ENCODE measurements at regions not wholly inside any gene's neighbourhood (a gene's known extent, or its start where the extent isn't known, plus 50 kb on each side); places are given as distances from the start of the nearest gene placed in this dataset.

- H3K79me2 ChIP-seq (replicated peaks; ENCODE audit: insufficient read depth): no peaks in the 10 kb centered on the region
- H3K4me1 Mint-ChIP-seq: no peaks in the 10 kb centered on the region
- H2AFZ ChIP-seq: no peak overlapping the region
- H4K20me1 ChIP-seq (replicated peaks; ENCODE audit: insufficient read depth): no peaks in the 10 kb centered on the region
- no peak for ATAC-seq
- no peak overlapping the region for H3K27ac ChIP-seq (ENCODE audit: low read depth)
- H3K4me2 ChIP-seq: no peak overlapping the region
- no peaks in the 10 kb centered on the region for H3K36me3 ChIP-seq (ENCODE audit: insufficient read depth)
- no peaks in the 10 kb centered on the region for H3F3A ChIP-seq (replicated peaks; ENCODE audit: low read depth)
- TF ChIP-seq CREB1 (CRISPR knock-in tag; IDR thresholded peaks at IDR 0.05; ENCODE audit: low read depth) (no peak), STAT1 (IDR thresholded peaks at IDR 0.05; ENCODE audit: unreplicated experiment) (no peak)
- no peaks in the 10 kb centered on the region for H3K36me3 Mint-ChIP-seq (ENCODE audit: low read depth)
- no peak overlapping the region for H3K4me3 ChIP-seq
- no peak for DNase-seq (ENCODE audit: low spot score)
- H3K27me3 Mint-ChIP-seq (ENCODE audit: insufficient read depth, low read depth, poor library complexity): no peaks in the 10 kb centered on the region
- no peaks in the 10 kb centered on the region for H3K4me1 ChIP-seq (ENCODE audit: insufficient read depth)
- peaks cover 6% of the 10 kb centered on the region; the same call in 2 of the 3 replicates for H3K9me3 Mint-ChIP-seq
- no peaks in the 10 kb centered on the region for H3K27me3 ChIP-seq (ENCODE audit: insufficient read depth)
- H3K9me2 ChIP-seq (ENCODE audit: insufficient read depth): peaks cover 14% of the 10 kb centered on the region; the same call in 1 of the 2 replicates
- H3K4me3 Mint-ChIP-seq: no peak overlapping the region
- H3K27ac Mint-ChIP-seq: no peak overlapping the region
Measured at GRCh38 chr18:76075777-76076176, 419.3 kb downstream of the ZNF516 start.

GRCh38 chr18:76064998-76065397, 430.0 kb downstream of the ZNF516 start:
- Mint-ChIP-seq H3K4me3 (no peak overlapping the region; the same call in 2 of the 3 replicates), H3K36me3 (ENCODE audit: low read depth) (no peaks in the 10 kb centered on the region; the same call in 1 of the 3 replicates), H3K27ac (peak overlapping the region; percentile 8; the same call in 1 of the 2 replicates), H3K4me1 (peaks cover 22% of the 10 kb centered on the region), H3K27me3 (ENCODE audit: insufficient read depth, low read depth, poor library complexity) (peaks cover 6% of the 10 kb centered on the region), H3K9me3 (peaks cover 7% of the 10 kb centered on the region; the same call in 2 of the 3 replicates)
- Histone ChIP-seq H3K27me3 (ENCODE audit: insufficient read depth) (no peaks in the 10 kb centered on the region), H3K27ac (ENCODE audit: low read depth) (peak overlapping the region; percentile 74; the same call in 1 of the 2 replicates), H3F3A (replicated peaks; ENCODE audit: low read depth) (no peaks in the 10 kb centered on the region), H3K9me2 (ENCODE audit: insufficient read depth) (peaks cover 4% of the 10 kb centered on the region; the same call in 1 of the 2 replicates), H2AFZ (peak overlapping the region; percentile 80), H4K20me1 (replicated peaks; ENCODE audit: insufficient read depth) (no peaks in the 10 kb centered on the region), H3K4me2 (peak overlapping the region; percentile 63; the same call in 1 of the 2 replicates), H3K4me3 (no peak overlapping the region), H3K4me1 (ENCODE audit: insufficient read depth) (peaks cover 9% of the 10 kb centered on the region), H3K36me3 (ENCODE audit: insufficient read depth) (no peaks in the 10 kb centered on the region), H3K79me2 (replicated peaks; ENCODE audit: insufficient read depth) (no peaks in the 10 kb centered on the region)
- ATAC-seq: peak; percentile 99
- peak; percentile 86 for DNase-seq (ENCODE audit: low spot score)
- TF ChIP-seq STAT1 (IDR thresholded peaks at IDR 0.05; ENCODE audit: unreplicated experiment) (no peak), CTCF (conservative IDR thresholded peaks at IDR 0.05; ENCODE audit: low read depth in 2 of 2) (no peak), ZNF331 (CRISPR knock-in tag; IDR thresholded peaks at IDR 0.05; ENCODE audit: low read depth) (no peak), ZNF114 (CRISPR knock-in tag; IDR thresholded peaks at IDR 0.05) (no peak), ZNF462 (CRISPR knock-in tag; IDR thresholded peaks at IDR 0.05) (peak; percentile 40; the same call in 1 of the 2 replicates), EZH2 (IDR thresholded peaks at IDR 0.05; ENCODE audit: low read depth, unreplicated experiment) (no peak), POLR2AphosphoS5 (IDR thresholded peaks at IDR 0.05; ENCODE audit: low read depth) (no peak), ETS1 (IDR thresholded peaks at IDR 0.05) (no peak), NANOG (IDR thresholded peaks at IDR 0.05; ENCODE audit: borderline replicate concordance) (no peak), JUNB (IDR thresholded peaks at IDR 0.05; ENCODE audit: unreplicated experiment) (no peak)

Data from GM23338 (cell line).